HepG2 (cell line): ENCODE measurements at regions not wholly inside any gene's neighbourhood (a gene's known extent, or its start where the extent isn't known, plus 50 kb on each side); places are given as distances from the start of the nearest gene placed in this dataset.

Experiments
- BHLHE40 ChIP-seq: IDR thresholded peaks from 2 replicates; pipeline ENCODE4 v1.6.1; 2011; ENCODE audit warnings: low read length, improper control_type of control experiment
- HHEX ChIP-seq: IDR thresholded peaks from 2 replicates; pipeline ENCODE4 v1.6.1; 2016; ENCODE audit warnings: control low read depth
- SMAD1 ChIP-seq: sonication (generic); formaldehyde crosslinking; IDR thresholded peaks from 2 replicates; pipeline ENCODE4 v1.4.0; 2020; ENCODE audit warnings: missing genetic modification reagents, low read depth, mild to moderate bottlenecking, borderline replicate concordance
- ZNF260 ChIP-seq: sonication (generic); formaldehyde crosslinking; IDR thresholded peaks from 2 replicates; pipeline ENCODE4 v1.4.0; 2020; ENCODE audit warnings: missing genetic modification reagents, low read depth, mild to moderate bottlenecking, borderline replicate concordance
- TF ChIP-seq, protein P1 (sequence below): sonication (generic); formaldehyde crosslinking; IDR thresholded peaks from 2 replicates; pipeline ENCODE4 v1.4.0; 2020; ENCODE audit warnings: missing genetic modification reagents
- TF ChIP-seq, protein P2 (sequence below): sonication (generic); formaldehyde crosslinking; IDR thresholded peaks from 2 replicates; pipeline ENCODE4 v1.5.0; 2020; ENCODE audit warnings: mild to moderate bottlenecking, missing genetic modification reagents, moderate library complexity

GRCh38 chr4:27278615-27279375 lies 418.2 kb downstream of the STIM2 start:
- TF ChIP-seq, protein P1, sequence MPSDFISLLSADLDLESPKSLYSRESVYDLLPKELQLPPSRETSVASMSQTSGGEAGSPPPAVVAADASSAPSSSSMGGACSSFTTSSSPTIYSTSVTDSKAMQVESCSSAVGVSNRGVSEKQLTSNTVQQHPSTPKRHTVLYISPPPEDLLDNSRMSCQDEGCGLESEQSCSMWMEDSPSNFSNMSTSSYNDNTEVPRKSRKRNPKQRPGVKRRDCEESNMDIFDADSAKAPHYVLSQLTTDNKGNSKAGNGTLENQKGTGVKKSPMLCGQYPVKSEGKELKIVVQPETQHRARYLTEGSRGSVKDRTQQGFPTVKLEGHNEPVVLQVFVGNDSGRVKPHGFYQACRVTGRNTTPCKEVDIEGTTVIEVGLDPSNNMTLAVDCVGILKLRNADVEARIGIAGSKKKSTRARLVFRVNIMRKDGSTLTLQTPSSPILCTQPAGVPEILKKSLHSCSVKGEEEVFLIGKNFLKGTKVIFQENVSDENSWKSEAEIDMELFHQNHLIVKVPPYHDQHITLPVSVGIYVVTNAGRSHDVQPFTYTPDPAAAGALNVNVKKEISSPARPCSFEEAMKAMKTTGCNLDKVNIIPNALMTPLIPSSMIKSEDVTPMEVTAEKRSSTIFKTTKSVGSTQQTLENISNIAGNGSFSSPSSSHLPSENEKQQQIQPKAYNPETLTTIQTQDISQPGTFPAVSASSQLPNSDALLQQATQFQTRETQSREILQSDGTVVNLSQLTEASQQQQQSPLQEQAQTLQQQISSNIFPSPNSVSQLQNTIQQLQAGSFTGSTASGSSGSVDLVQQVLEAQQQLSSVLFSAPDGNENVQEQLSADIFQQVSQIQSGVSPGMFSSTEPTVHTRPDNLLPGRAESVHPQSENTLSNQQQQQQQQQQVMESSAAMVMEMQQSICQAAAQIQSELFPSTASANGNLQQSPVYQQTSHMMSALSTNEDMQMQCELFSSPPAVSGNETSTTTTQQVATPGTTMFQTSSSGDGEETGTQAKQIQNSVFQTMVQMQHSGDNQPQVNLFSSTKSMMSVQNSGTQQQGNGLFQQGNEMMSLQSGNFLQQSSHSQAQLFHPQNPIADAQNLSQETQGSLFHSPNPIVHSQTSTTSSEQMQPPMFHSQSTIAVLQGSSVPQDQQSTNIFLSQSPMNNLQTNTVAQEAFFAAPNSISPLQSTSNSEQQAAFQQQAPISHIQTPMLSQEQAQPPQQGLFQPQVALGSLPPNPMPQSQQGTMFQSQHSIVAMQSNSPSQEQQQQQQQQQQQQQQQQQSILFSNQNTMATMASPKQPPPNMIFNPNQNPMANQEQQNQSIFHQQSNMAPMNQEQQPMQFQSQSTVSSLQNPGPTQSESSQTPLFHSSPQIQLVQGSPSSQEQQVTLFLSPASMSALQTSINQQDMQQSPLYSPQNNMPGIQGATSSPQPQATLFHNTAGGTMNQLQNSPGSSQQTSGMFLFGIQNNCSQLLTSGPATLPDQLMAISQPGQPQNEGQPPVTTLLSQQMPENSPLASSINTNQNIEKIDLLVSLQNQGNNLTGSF (CRISPR knock-in tag), result no peak
- TF ChIP-seq ZNF260 (CRISPR knock-in tag) (no peak), HHEX (CRISPR knock-in tag) (no peak), BHLHE40 (no peak), SMAD1 (no peak)
- TF ChIP-seq, protein P2, sequence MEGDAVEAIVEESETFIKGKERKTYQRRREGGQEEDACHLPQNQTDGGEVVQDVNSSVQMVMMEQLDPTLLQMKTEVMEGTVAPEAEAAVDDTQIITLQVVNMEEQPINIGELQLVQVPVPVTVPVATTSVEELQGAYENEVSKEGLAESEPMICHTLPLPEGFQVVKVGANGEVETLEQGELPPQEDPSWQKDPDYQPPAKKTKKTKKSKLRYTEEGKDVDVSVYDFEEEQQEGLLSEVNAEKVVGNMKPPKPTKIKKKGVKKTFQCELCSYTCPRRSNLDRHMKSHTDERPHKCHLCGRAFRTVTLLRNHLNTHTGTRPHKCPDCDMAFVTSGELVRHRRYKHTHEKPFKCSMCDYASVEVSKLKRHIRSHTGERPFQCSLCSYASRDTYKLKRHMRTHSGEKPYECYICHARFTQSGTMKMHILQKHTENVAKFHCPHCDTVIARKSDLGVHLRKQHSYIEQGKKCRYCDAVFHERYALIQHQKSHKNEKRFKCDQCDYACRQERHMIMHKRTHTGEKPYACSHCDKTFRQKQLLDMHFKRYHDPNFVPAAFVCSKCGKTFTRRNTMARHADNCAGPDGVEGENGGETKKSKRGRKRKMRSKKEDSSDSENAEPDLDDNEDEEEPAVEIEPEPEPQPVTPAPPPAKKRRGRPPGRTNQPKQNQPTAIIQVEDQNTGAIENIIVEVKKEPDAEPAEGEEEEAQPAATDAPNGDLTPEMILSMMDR (CRISPR knock-in tag), result no peak
